ENCODE measurements at regions not wholly inside any gene's neighbourhood (a gene's known extent, or its start where the extent isn't known, plus 50 kb on each side); places are given as distances from the start of the nearest gene placed in this dataset.

GRCh38 chr3:187833375-187833774, 88.1 kb upstream of the BCL6 start:
- Histone ChIP-seq H3K4me3 (no peak overlapping the region), H3K9me3 (no peaks in the 10 kb centered on the region), H3K27me3 (no peaks in the 10 kb centered on the region), H3K9ac (ENCODE audit: low read depth in 2 of 2, low read length in 2 of 2) (no peak overlapping the region), H3K4me1 (no peaks in the 10 kb centered on the region), H3K27ac (no peak overlapping the region), H3K36me3 (no peaks in the 10 kb centered on the region)
- intact Hi-C loops (cut with DNase I), result no loop called here
- TF ChIP-seq, protein P1, sequence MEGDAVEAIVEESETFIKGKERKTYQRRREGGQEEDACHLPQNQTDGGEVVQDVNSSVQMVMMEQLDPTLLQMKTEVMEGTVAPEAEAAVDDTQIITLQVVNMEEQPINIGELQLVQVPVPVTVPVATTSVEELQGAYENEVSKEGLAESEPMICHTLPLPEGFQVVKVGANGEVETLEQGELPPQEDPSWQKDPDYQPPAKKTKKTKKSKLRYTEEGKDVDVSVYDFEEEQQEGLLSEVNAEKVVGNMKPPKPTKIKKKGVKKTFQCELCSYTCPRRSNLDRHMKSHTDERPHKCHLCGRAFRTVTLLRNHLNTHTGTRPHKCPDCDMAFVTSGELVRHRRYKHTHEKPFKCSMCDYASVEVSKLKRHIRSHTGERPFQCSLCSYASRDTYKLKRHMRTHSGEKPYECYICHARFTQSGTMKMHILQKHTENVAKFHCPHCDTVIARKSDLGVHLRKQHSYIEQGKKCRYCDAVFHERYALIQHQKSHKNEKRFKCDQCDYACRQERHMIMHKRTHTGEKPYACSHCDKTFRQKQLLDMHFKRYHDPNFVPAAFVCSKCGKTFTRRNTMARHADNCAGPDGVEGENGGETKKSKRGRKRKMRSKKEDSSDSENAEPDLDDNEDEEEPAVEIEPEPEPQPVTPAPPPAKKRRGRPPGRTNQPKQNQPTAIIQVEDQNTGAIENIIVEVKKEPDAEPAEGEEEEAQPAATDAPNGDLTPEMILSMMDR (IDR thresholded peaks at IDR 0.05), result no peak
- DNase-seq, result no peak

- no peak overlapping the region for H3K4me3 ChIP-seq
- H3K9me3 ChIP-seq, result no peaks in the 10 kb centered on the region
- TF ChIP-seq, protein P1 (IDR thresholded peaks at IDR 0.05), result no peak
- no peaks in the 10 kb centered on the region for H3K4me1 ChIP-seq
- H3K27ac ChIP-seq, result no peak overlapping the region
- no peaks in the 10 kb centered on the region for H3K27me3 ChIP-seq
- intact Hi-C loops (cut with DNase I), result no loop called here
- no peak overlapping the region for H3K9ac ChIP-seq (ENCODE audit: low read depth in 2 of 2, low read length in 2 of 2)
- no peaks in the 10 kb centered on the region for H3K36me3 ChIP-seq
- no peak for DNase-seq
Observed at GRCh38 chr3:187833799-187834578, 88.7 kb upstream of the BCL6 start.

GRCh38 chr3:187836823-187837770, 91.8 kb upstream of the BCL6 start:
- DNase-seq, result no peak
- H3K9ac ChIP-seq (ENCODE audit: low read depth in 2 of 2, low read length in 2 of 2), result no peak overlapping the region
- no peaks in the 10 kb centered on the region for H3K36me3 ChIP-seq
- TF ChIP-seq, protein P1 (IDR thresholded peaks at IDR 0.05), result no peak
- intact Hi-C loops (cut with DNase I), result no loop called here
- H3K4me3 ChIP-seq, result no peak overlapping the region
- H3K4me1 ChIP-seq, result no peaks in the 10 kb centered on the region
- H3K9me3 ChIP-seq, result no peaks in the 10 kb centered on the region
- no peak overlapping the region for H3K27ac ChIP-seq
- H3K27me3 ChIP-seq, result no peaks in the 10 kb centered on the region

- H3K9ac ChIP-seq (ENCODE audit: low read depth in 2 of 2, low read length in 2 of 2), result no peak overlapping the region
- intact Hi-C loops (cut with DNase I), result no loop called here
- no peak overlapping the region for H3K4me3 ChIP-seq
- no peaks in the 10 kb centered on the region for H3K4me1 ChIP-seq
- TF ChIP-seq, protein P1 (IDR thresholded peaks at IDR 0.05), result no peak
- H3K27me3 ChIP-seq, result no peaks in the 10 kb centered on the region
- H3K36me3 ChIP-seq, result no peaks in the 10 kb centered on the region
- H3K9me3 ChIP-seq, result no peaks in the 10 kb centered on the region
- H3K27ac ChIP-seq, result no peak overlapping the region
- DNase-seq, result no peak
Observed at GRCh38 chr3:187838016-187838540, 92.8 kb upstream of the BCL6 start.

- H3K9ac ChIP-seq (ENCODE audit: low read depth in 2 of 2, low read length in 2 of 2), result no peak overlapping the region
- H3K36me3 ChIP-seq, result no peaks in the 10 kb centered on the region
- no peak overlapping the region for H3K27ac ChIP-seq
- no peaks in the 10 kb centered on the region for H3K9me3 ChIP-seq
- H3K4me1 ChIP-seq, result no peaks in the 10 kb centered on the region
- intact Hi-C loops (cut with DNase I), result no loop called here
- no peak for DNase-seq
- H3K4me3 ChIP-seq, result no peak overlapping the region
- no peaks in the 10 kb centered on the region for H3K27me3 ChIP-seq
- TF ChIP-seq, protein P1 (IDR thresholded peaks at IDR 0.05), result no peak
Observed at GRCh38 chr3:187839422-187839821, 94.2 kb upstream of the BCL6 start.

All from colonic mucosa (tissue), 4 donors.